ENCODE measurements at regions not wholly inside any gene's neighbourhood (a gene's known extent, or its start where the extent isn't known, plus 50 kb on each side); places are given as distances from the start of the nearest gene placed in this dataset.

- DNase-seq = no peak
Measured at GRCh38 chr5:18051953-18052352, 417.7 kb downstream of the TAF11L14 start.

- no peak for DNase-seq
Measured at GRCh38 chr5:18052569-18052968, 418.3 kb downstream of the TAF11L14 start.

- no peak for DNase-seq
Measured at GRCh38 chr5:18057725-18058124, 423.5 kb downstream of the TAF11L14 start.

- no peak for DNase-seq
Measured at GRCh38 chr5:18067615-18068014, 433.4 kb downstream of the TAF11L14 start.

- no peak for DNase-seq
Measured at GRCh38 chr5:18068826-18069225, 434.6 kb downstream of the TAF11L14 start.

GRCh38 chr5:18069790-18070189 lies 435.5 kb downstream of the TAF11L14 start:
- no peak for DNase-seq

GRCh38 chr5:18072600-18072999 lies 438.3 kb downstream of the TAF11L14 start:
- DNase-seq = no peak

- no peak for DNase-seq
Measured at GRCh38 chr5:18074961-18075360, 440.7 kb downstream of the TAF11L14 start.

GRCh38 chr5:18078157-18078556 lies 443.9 kb downstream of the TAF11L14 start:
- DNase-seq = no peak

- no peak for DNase-seq
Measured at GRCh38 chr5:18079831-18080230, 445.6 kb downstream of the TAF11L14 start.

- no peak for DNase-seq
Measured at GRCh38 chr5:18088020-18088579, 453.8 kb downstream of the TAF11L14 start.

GRCh38 chr5:18090177-18090576 lies 455.9 kb downstream of the TAF11L14 start:
- no peak for DNase-seq

- DNase-seq = no peak
Measured at GRCh38 chr5:18091142-18091541, 456.9 kb downstream of the TAF11L14 start.

GRCh38 chr5:18091758-18092157 lies 457.5 kb downstream of the TAF11L14 start:
- DNase-seq = no peak

- DNase-seq = no peak
Measured at GRCh38 chr5:18095061-18095460, 460.8 kb downstream of the TAF11L14 start.

GRCh38 chr5:18097817-18098216 lies 463.6 kb downstream of the TAF11L14 start:
- DNase-seq = no peak

- no peak for DNase-seq
Measured at GRCh38 chr5:18098691-18099090, 464.4 kb downstream of the TAF11L14 start.

- no peak for DNase-seq
Measured at GRCh38 chr5:18099261-18099660, 465.0 kb downstream of the TAF11L14 start.

GRCh38 chr5:18101532-18101931 lies 467.3 kb downstream of the TAF11L14 start:
- DNase-seq = no peak

- DNase-seq = no peak
Measured at GRCh38 chr5:18102733-18103132, 468.5 kb downstream of the TAF11L14 start.

- DNase-seq = no peak
Measured at GRCh38 chr5:18105449-18105848, 471.2 kb downstream of the TAF11L14 start.

- no peak for DNase-seq
Measured at GRCh38 chr5:18111906-18112465, 477.7 kb downstream of the TAF11L14 start.

GRCh38 chr5:18113721-18114120 lies 479.5 kb downstream of the TAF11L14 start:
- no peak for DNase-seq

- no peak for DNase-seq
Measured at GRCh38 chr5:18114151-18114757, 480.0 kb downstream of the TAF11L14 start.

GRCh38 chr5:18117968-18118367 lies 483.7 kb downstream of the TAF11L14 start:
- no peak for DNase-seq

Measured in activated CD8-positive, alpha-beta memory T cell treated with anti-CD3 and anti-CD28 coated beads, Interleukin-2, amount 50 U/mL, for 48 hours (primary cell).